ENCODE measurements at regions not wholly inside any gene's neighbourhood (a gene's known extent, or its start where the extent isn't known, plus 50 kb on each side); places are given as distances from the start of the nearest gene placed in this dataset.

DNA sequence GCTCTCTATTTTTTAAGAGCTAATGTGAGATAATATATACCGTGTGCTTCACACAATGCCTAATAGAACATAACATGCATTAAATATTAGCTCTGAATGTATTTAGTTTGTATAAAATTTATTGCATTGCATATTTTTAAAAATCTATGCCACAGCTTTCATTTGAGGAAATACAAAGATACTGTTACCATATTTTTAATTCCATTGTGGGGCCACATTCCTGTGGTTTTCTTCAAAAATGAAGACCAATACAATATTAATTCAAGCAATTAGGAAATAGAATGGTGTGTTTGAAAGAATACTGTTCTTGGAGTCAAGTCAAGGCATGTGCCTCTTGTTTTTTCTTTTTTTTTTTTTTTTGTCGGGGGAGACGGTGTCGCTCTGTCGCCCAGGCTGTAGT is 95.4 kb upstream of the CADPS start:
- TF ChIP-seq, protein P1, sequence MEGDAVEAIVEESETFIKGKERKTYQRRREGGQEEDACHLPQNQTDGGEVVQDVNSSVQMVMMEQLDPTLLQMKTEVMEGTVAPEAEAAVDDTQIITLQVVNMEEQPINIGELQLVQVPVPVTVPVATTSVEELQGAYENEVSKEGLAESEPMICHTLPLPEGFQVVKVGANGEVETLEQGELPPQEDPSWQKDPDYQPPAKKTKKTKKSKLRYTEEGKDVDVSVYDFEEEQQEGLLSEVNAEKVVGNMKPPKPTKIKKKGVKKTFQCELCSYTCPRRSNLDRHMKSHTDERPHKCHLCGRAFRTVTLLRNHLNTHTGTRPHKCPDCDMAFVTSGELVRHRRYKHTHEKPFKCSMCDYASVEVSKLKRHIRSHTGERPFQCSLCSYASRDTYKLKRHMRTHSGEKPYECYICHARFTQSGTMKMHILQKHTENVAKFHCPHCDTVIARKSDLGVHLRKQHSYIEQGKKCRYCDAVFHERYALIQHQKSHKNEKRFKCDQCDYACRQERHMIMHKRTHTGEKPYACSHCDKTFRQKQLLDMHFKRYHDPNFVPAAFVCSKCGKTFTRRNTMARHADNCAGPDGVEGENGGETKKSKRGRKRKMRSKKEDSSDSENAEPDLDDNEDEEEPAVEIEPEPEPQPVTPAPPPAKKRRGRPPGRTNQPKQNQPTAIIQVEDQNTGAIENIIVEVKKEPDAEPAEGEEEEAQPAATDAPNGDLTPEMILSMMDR (IDR thresholded peaks at IDR 0.05; ENCODE audit: poor library complexity), result no peak
- no peak for TF ChIP-seq EZH2 (IDR thresholded peaks at IDR 0.05; ENCODE audit: borderline replicate concordance)
- no peak for TF ChIP-seq EZH2phosphoT487 (IDR thresholded peaks at IDR 0.05; ENCODE audit: low read depth, severe bottlenecking, unreplicated experiment)
- 96% methylated on average over 5 of the region's 5 CpGs for WGBS (ENCODE audit: low lambda C conversion rate, missing lambda C conversion rate)

DNA sequence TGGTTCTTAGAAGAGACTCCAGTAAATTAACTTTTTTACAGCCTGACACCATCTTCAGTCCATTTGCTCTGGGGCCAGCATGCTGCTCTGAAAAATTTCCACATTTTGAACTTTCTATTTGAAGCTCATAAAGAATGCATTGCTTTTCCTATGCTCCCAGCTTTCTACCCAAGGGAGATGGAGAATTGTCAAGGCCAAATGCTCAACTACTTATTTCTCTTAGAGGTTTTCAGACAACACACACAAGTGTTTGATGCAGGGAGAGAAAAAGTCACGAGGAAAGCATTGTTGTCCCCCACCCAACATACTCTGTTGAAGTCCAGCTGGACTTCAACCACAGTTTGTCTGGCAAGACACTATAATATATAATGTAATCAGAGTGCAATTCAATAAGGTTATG is 100.3 kb upstream of the CADPS start:
- no peaks in the 10 kb centered on the region for H3K4me1 ChIP-seq (ENCODE audit: insufficient read depth)
- no peaks in the 10 kb centered on the region for H3K79me2 ChIP-seq
- DNase-seq (ENCODE audit: low spot score), result no peak
- no peaks in the 10 kb centered on the region for H3K9me2 ChIP-seq (replicated peaks; ENCODE audit: insufficient read depth)
- H3K4me3 ChIP-seq, result no peak overlapping the region
- WGBS (ENCODE audit: low lambda C conversion rate, missing lambda C conversion rate), result 44% methylated on average over 1 of the region's 1 CpG
- H2AFZ ChIP-seq, result no peak overlapping the region
- no peaks in the 10 kb centered on the region for H3K9me3 ChIP-seq (ENCODE audit: low read depth)
- no peaks in the 10 kb centered on the region for H3K36me3 ChIP-seq (replicated peaks; ENCODE audit: insufficient read depth, low read depth)
- H4K20me1 ChIP-seq (ENCODE audit: insufficient read depth, poor library complexity, severe bottlenecking), result no peaks in the 10 kb centered on the region
- no peak overlapping the region for H3K4me2 ChIP-seq
- no peak overlapping the region for H3K27ac ChIP-seq
- no peaks in the 10 kb centered on the region for H3K27me3 ChIP-seq
- no peak for TF ChIP-seq EZH2phosphoT487 (IDR thresholded peaks at IDR 0.05; ENCODE audit: low read depth, severe bottlenecking, unreplicated experiment)
- TF ChIP-seq, protein P1 (IDR thresholded peaks at IDR 0.05; ENCODE audit: poor library complexity), result no peak
- TF ChIP-seq EZH2 (IDR thresholded peaks at IDR 0.05; ENCODE audit: borderline replicate concordance), result no peak

More for the DNA sequence above, 95.4 kb upstream of the CADPS start:
- H3K27ac ChIP-seq, result no peak overlapping the region
- no peaks in the 10 kb centered on the region for H4K20me1 ChIP-seq (ENCODE audit: insufficient read depth, poor library complexity, severe bottlenecking)
- no peak for DNase-seq (ENCODE audit: low spot score)
- no peaks in the 10 kb centered on the region for H3K79me2 ChIP-seq
- no peaks in the 10 kb centered on the region for H3K9me3 ChIP-seq (ENCODE audit: low read depth)
- no peaks in the 10 kb centered on the region for H3K27me3 ChIP-seq
- H3K36me3 ChIP-seq (replicated peaks; ENCODE audit: insufficient read depth, low read depth), result no peaks in the 10 kb centered on the region
- H3K4me3 ChIP-seq, result no peak overlapping the region
- no peak overlapping the region for H2AFZ ChIP-seq
- H3K4me1 ChIP-seq (ENCODE audit: insufficient read depth), result no peaks in the 10 kb centered on the region
- H3K4me2 ChIP-seq, result no peak overlapping the region
- no peaks in the 10 kb centered on the region for H3K9me2 ChIP-seq (replicated peaks; ENCODE audit: insufficient read depth)

- H3K27ac ChIP-seq, result no peak overlapping the region
- H3K4me1 ChIP-seq (ENCODE audit: insufficient read depth), result no peaks in the 10 kb centered on the region
- WGBS (ENCODE audit: low lambda C conversion rate, missing lambda C conversion rate), result 41% methylated on average over 1 of the region's 1 CpG
- no peak overlapping the region for H3K4me3 ChIP-seq
- no peak overlapping the region for H2AFZ ChIP-seq
- no peaks in the 10 kb centered on the region for H3K9me3 ChIP-seq (ENCODE audit: low read depth)
- DNase-seq (ENCODE audit: low spot score), result no peak
- no peaks in the 10 kb centered on the region for H3K36me3 ChIP-seq (replicated peaks; ENCODE audit: insufficient read depth, low read depth)
- TF ChIP-seq EZH2 (IDR thresholded peaks at IDR 0.05; ENCODE audit: borderline replicate concordance), result no peak
- TF ChIP-seq, protein P1 (IDR thresholded peaks at IDR 0.05; ENCODE audit: poor library complexity), result no peak
- no peak for TF ChIP-seq EZH2phosphoT487 (IDR thresholded peaks at IDR 0.05; ENCODE audit: low read depth, severe bottlenecking, unreplicated experiment)
- H3K9me2 ChIP-seq (replicated peaks; ENCODE audit: insufficient read depth), result no peaks in the 10 kb centered on the region
- no peak overlapping the region for H3K4me2 ChIP-seq
- H3K27me3 ChIP-seq, result no peaks in the 10 kb centered on the region
- no peaks in the 10 kb centered on the region for H3K79me2 ChIP-seq
- no peaks in the 10 kb centered on the region for H4K20me1 ChIP-seq (ENCODE audit: insufficient read depth, poor library complexity, severe bottlenecking)
Observed at GRCh38 chr3:62981962-62982361, 106.7 kb upstream of the CADPS start.

Data from hepatocyte (in vitro differentiated cells).